PC-9 (cell line): ENCODE measurements at regions not wholly inside any gene's neighbourhood (a gene's known extent, or its start where the extent isn't known, plus 50 kb on each side); places are given as distances from the start of the nearest gene placed in this dataset.

Source experiments
- EZH2 ChIP-seq: fragments of 200-600 bp; sonication (generic); IDR thresholded peaks from 2 replicates; pipeline ENCODE4 v1.8.0; 2017; ENCODE audit warnings: antibody characterized with exemption, low read depth
- TF ChIP-seq, protein P1 (sequence below): fragments of 200-600 bp; sonication (generic); conservative IDR thresholded peaks from 2 replicates; pipeline ENCODE4 v1.6.1; 2017; ENCODE audit warnings: mixed run types, antibody characterized with exemption, mild to moderate bottlenecking, moderate library complexity

DNA sequence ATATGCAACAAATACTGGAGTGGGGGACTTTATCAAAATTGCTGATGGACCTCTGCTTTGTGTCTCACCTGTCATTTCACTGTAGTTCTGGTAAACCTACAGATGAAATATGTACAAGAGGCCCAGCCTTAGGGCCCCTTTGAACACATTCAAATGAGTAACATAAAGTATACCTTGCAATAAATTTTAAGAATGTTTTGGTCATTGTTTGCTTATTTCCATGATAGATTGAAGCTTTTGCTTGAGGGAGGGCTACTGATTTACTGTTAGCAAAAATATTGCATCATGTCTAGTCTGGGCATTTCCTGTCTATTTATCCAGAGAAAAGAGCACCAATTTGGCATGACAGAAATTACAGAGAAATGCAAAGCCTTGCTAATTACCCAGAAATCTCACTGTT lies 705.5 kb upstream of the PCDH9 start:
- TF ChIP-seq, protein P1, sequence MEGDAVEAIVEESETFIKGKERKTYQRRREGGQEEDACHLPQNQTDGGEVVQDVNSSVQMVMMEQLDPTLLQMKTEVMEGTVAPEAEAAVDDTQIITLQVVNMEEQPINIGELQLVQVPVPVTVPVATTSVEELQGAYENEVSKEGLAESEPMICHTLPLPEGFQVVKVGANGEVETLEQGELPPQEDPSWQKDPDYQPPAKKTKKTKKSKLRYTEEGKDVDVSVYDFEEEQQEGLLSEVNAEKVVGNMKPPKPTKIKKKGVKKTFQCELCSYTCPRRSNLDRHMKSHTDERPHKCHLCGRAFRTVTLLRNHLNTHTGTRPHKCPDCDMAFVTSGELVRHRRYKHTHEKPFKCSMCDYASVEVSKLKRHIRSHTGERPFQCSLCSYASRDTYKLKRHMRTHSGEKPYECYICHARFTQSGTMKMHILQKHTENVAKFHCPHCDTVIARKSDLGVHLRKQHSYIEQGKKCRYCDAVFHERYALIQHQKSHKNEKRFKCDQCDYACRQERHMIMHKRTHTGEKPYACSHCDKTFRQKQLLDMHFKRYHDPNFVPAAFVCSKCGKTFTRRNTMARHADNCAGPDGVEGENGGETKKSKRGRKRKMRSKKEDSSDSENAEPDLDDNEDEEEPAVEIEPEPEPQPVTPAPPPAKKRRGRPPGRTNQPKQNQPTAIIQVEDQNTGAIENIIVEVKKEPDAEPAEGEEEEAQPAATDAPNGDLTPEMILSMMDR, result no peak
- no peak for TF ChIP-seq EZH2
